ENCODE measurements at regions not wholly inside any gene's neighbourhood (a gene's known extent, or its start where the extent isn't known, plus 50 kb on each side); places are given as distances from the start of the nearest gene placed in this dataset.
A peak's percentile ranks its signal among the peaks of the same experiment; 100 is the strongest.

GRCh38 chr11:121773076-121773475, 320.3 kb upstream of the SORL1-AS1 start:
- DNase-seq: no peak

- DNase-seq: no peak
Observed at GRCh38 chr11:121770939-121771595, 318.3 kb upstream of the SORL1-AS1 start.

GRCh38 chr11:121769191-121769590, 316.4 kb upstream of the SORL1-AS1 start:
- no peak for DNase-seq

GRCh38 chr11:121767433-121767832, 314.7 kb upstream of the SORL1-AS1 start:
- DNase-seq: no peak

- DNase-seq: no peak
Observed at GRCh38 chr11:121766991-121767390, 314.2 kb upstream of the SORL1-AS1 start.

GRCh38 chr11:121766166-121766565, 313.4 kb upstream of the SORL1-AS1 start:
- no peak for DNase-seq

- DNase-seq: no peak
Observed at GRCh38 chr11:121763526-121763925, 310.8 kb upstream of the SORL1-AS1 start.

- DNase-seq: peak; percentile 72
Observed at GRCh38 chr11:121762820-121763219, 310.1 kb upstream of the SORL1-AS1 start.

- DNase-seq: no peak
Observed at GRCh38 chr11:121761186-121761585, 308.4 kb upstream of the SORL1-AS1 start.

- DNase-seq: no peak
Observed at GRCh38 chr11:121757480-121758125, 304.8 kb upstream of the SORL1-AS1 start.

- DNase-seq: no peak
Observed at GRCh38 chr11:121755906-121756305, 303.1 kb upstream of the SORL1-AS1 start.

- DNase-seq: no peak
Observed at GRCh38 chr11:121755191-121755590, 302.4 kb upstream of the SORL1-AS1 start.

- no peak for DNase-seq
Observed at GRCh38 chr11:121754598-121754997, 301.8 kb upstream of the SORL1-AS1 start.

- no peak for DNase-seq
Observed at GRCh38 chr11:121749691-121750090, 296.9 kb upstream of the SORL1-AS1 start.

- DNase-seq: no peak
Observed at GRCh38 chr11:121748068-121748467, 295.3 kb upstream of the SORL1-AS1 start.

GRCh38 chr11:121743285-121743684, 290.5 kb upstream of the SORL1-AS1 start:
- DNase-seq: no peak

- no peak for DNase-seq
Observed at GRCh38 chr11:121741761-121742361, 289.1 kb upstream of the SORL1-AS1 start.

- DNase-seq: no peak
Observed at GRCh38 chr11:121741351-121741760, 288.6 kb upstream of the SORL1-AS1 start.

GRCh38 chr11:121740902-121741301, 288.1 kb upstream of the SORL1-AS1 start:
- no peak for DNase-seq

- no peak for DNase-seq
Observed at GRCh38 chr11:121733858-121734257, 281.1 kb upstream of the SORL1-AS1 start.

- no peak for DNase-seq
Observed at GRCh38 chr11:121727942-121728341, 275.2 kb upstream of the SORL1-AS1 start.

- DNase-seq: no peak
Observed at GRCh38 chr11:121723246-121723741, 270.5 kb upstream of the SORL1-AS1 start.

- DNase-seq: peak; percentile 56
Observed at GRCh38 chr11:121722431-121723245, 269.9 kb upstream of the SORL1-AS1 start.
